Activated CD4-positive, alpha-beta memory T cell treated with anti-CD3 and anti-CD28 coated beads for 36 hours (primary cell): ENCODE measurements at regions not wholly inside any gene's neighbourhood (a gene's known extent, or its start where the extent isn't known, plus 50 kb on each side); places are given as distances from the start of the nearest gene placed in this dataset.
A peak's percentile ranks its signal among the peaks of the same experiment; 100 is the strongest.
"Not testable (repeated sequence)": the region's sequence is repeated elsewhere in the genome, so short reads cannot be mapped to it uniquely, and the experiment has no call there.

Experiments
- CTCF ChIA-PET: fragments of 350-600 bp; sonication (Branson Sonifier 250); formaldehyde crosslinking; loops from one replicate; lab custom pipeline; 2021; ENCODE audit warnings: antibody characterized with exemption, inconsistent platforms; lab: Charles Lee
- POLR2A ChIA-PET: fragments of 350-600 bp; sonication (Branson Sonifier 250); formaldehyde crosslinking; loops from one replicate; lab custom pipeline; 2021; ENCODE audit warnings: antibody characterized with exemption; lab: Charles Lee
- DNase-seq: peaks from one replicate; pipeline ENCODE4 v3.0.0-alpha.2; 2020
- H3K27ac Mint-ChIP-seq: one replicate; pipeline ENCODE4 v1.8.0; 2021; ENCODE audit warnings: mixed read lengths
- H3K27me3 Mint-ChIP-seq: one replicate; pipeline ENCODE4 v1.8.0; 2021; ENCODE audit warnings: mixed read lengths
- H3K36me3 Mint-ChIP-seq: one replicate; pipeline ENCODE4 v1.8.0; 2021; ENCODE audit warnings: mixed read lengths
- H3K4me1 Mint-ChIP-seq: one replicate; pipeline ENCODE4 v1.8.0; 2021; ENCODE audit warnings: low read depth, mixed read lengths
- H3K4me3 Mint-ChIP-seq: one replicate; pipeline ENCODE4 v1.8.0; 2021; ENCODE audit warnings: mild to moderate bottlenecking, mixed read lengths
- H3K9me3 Mint-ChIP-seq: one replicate; pipeline ENCODE4 v1.8.0; 2021; ENCODE audit warnings: mixed read lengths
- intact Hi-C: fragments of 100-400 bp; cut with micrococcal nuclease; formaldehyde crosslinking; loops from one replicate; pipeline ENCODE4 v1.15.1; 2023

- POLR2A ChIA-PET: no interaction called here
- DNase-seq: peak; percentile 31
- Mint-ChIP-seq H3K4me1 (no peaks in the 10 kb centered on the region), H3K4me3 (no peak overlapping the region), H3K9me3 (no peaks in the 10 kb centered on the region), H3K36me3 (no peaks in the 10 kb centered on the region), H3K27me3 (peaks cover 1% of the 10 kb centered on the region), H3K27ac (no peak overlapping the region)
- CTCF ChIA-PET: interaction anchor here (0.8 to 2.3 kb wide), 4 partner anchors 27 to 92 kb away, joined by 3 to 25 read pairs (median 3); no protein-coding TSS in a partner anchor
- intact Hi-C loops: loop anchor here (1.0 kb wide), 1 partner anchor 84 kb away; no protein-coding TSS in a partner anchor
These were observed 176.2 kb upstream of the CXorf66 start for GRCh38 chrX:140141444-140142029.

GRCh38 chrX:140138492-140138891, 173.2 kb upstream of the CXorf66 start:
- H3K27me3 Mint-ChIP-seq, intact Hi-C loops, H3K27ac Mint-ChIP-seq, POLR2A ChIA-PET, H3K36me3 Mint-ChIP-seq, H3K9me3 Mint-ChIP-seq, CTCF ChIA-PET, H3K4me3 Mint-ChIP-seq, DNase-seq, H3K4me1 Mint-ChIP-seq: not testable (repeated sequence)

- intact Hi-C loops, H3K9me3 Mint-ChIP-seq, H3K36me3 Mint-ChIP-seq, H3K27me3 Mint-ChIP-seq, H3K4me3 Mint-ChIP-seq, DNase-seq, H3K4me1 Mint-ChIP-seq, H3K27ac Mint-ChIP-seq, CTCF ChIA-PET, POLR2A ChIA-PET: not testable (repeated sequence)
These were observed 172.7 kb upstream of the CXorf66 start for GRCh38 chrX:140138065-140138464.

GRCh38 chrX:140132937-140133336, 167.6 kb upstream of the CXorf66 start:
- H3K27ac Mint-ChIP-seq: no peak overlapping the region
- no peaks in the 10 kb centered on the region for H3K27me3 Mint-ChIP-seq
- POLR2A ChIA-PET: no interaction called here
- H3K36me3 Mint-ChIP-seq: no peaks in the 10 kb centered on the region
- no peaks in the 10 kb centered on the region for H3K9me3 Mint-ChIP-seq
- no peak for DNase-seq
- no peak overlapping the region for H3K4me3 Mint-ChIP-seq
- CTCF ChIA-PET: no interaction called here
- intact Hi-C loops: no loop called here
- no peaks in the 10 kb centered on the region for H3K4me1 Mint-ChIP-seq

- POLR2A ChIA-PET: no interaction called here
- no peak overlapping the region for H3K4me3 Mint-ChIP-seq
These were observed 158.1 kb upstream of the CXorf66 start for GRCh38 chrX:140123446-140123845.

GRCh38 chrX:140114059-140114458, 148.7 kb upstream of the CXorf66 start:
- POLR2A ChIA-PET, DNase-seq, H3K36me3 Mint-ChIP-seq, H3K4me1 Mint-ChIP-seq, H3K27ac Mint-ChIP-seq, CTCF ChIA-PET, intact Hi-C loops, H3K9me3 Mint-ChIP-seq, H3K27me3 Mint-ChIP-seq, H3K4me3 Mint-ChIP-seq: not testable (repeated sequence)

More at GRCh38 chrX:140123446-140123845, 158.1 kb upstream of the CXorf66 start:
- Mint-ChIP-seq H3K36me3 (no peaks in the 10 kb centered on the region), H3K9me3 (no peaks in the 10 kb centered on the region), H3K27ac (no peak overlapping the region), H3K4me1 (no peaks in the 10 kb centered on the region), H3K27me3 (no peaks in the 10 kb centered on the region)
- CTCF ChIA-PET: no interaction called here
- intact Hi-C loops: no loop called here
- no peak for DNase-seq

GRCh38 chrX:140110081-140110650, 144.8 kb upstream of the CXorf66 start:
- no peak for DNase-seq
- no peaks in the 10 kb centered on the region for H3K9me3 Mint-ChIP-seq
- CTCF ChIA-PET: interaction anchor here (0.6 kb wide), 1 partner anchor 652 kb away, joined by 3 read pairs; no protein-coding TSS in a partner anchor
- H3K27ac Mint-ChIP-seq: no peak overlapping the region
- no peaks in the 10 kb centered on the region for H3K36me3 Mint-ChIP-seq
- H3K4me1 Mint-ChIP-seq: no peaks in the 10 kb centered on the region
- no peak overlapping the region for H3K4me3 Mint-ChIP-seq
- POLR2A ChIA-PET: no interaction called here
- intact Hi-C loops: no loop called here
- H3K27me3 Mint-ChIP-seq: peaks cover 1% of the 10 kb centered on the region

GRCh38 chrX:140104760-140105159, 139.4 kb upstream of the CXorf66 start:
- no peak for DNase-seq
- H3K27me3 Mint-ChIP-seq: no peaks in the 10 kb centered on the region
- H3K9me3 Mint-ChIP-seq: no peaks in the 10 kb centered on the region
- H3K4me3 Mint-ChIP-seq: no peak overlapping the region
- H3K4me1 Mint-ChIP-seq: no peaks in the 10 kb centered on the region
- no peak overlapping the region for H3K27ac Mint-ChIP-seq
- intact Hi-C loops: no loop called here
- CTCF ChIA-PET: no interaction called here
- POLR2A ChIA-PET: no interaction called here
- H3K36me3 Mint-ChIP-seq: no peaks in the 10 kb centered on the region

- Mint-ChIP-seq H3K27me3 (peaks cover 2% of the 10 kb centered on the region), H3K4me1 (no peaks in the 10 kb centered on the region), H3K4me3 (no peak overlapping the region), H3K27ac (no peak overlapping the region), H3K36me3 (no peaks in the 10 kb centered on the region), H3K9me3 (no peaks in the 10 kb centered on the region)
- intact Hi-C loops: no loop called here
- ChIA-PET CTCF (no interaction called here), POLR2A (no interaction called here)
- DNase-seq: no peak
These were observed 133.9 kb upstream of the CXorf66 start for GRCh38 chrX:140099221-140099620.

- Mint-ChIP-seq H3K36me3 (no peaks in the 10 kb centered on the region), H3K9me3 (no peaks in the 10 kb centered on the region), H3K4me1 (no peaks in the 10 kb centered on the region), H3K4me3 (peak overlapping the region; percentile 35), H3K27me3 (peaks cover 11% of the 10 kb centered on the region), H3K27ac (no peak overlapping the region)
- intact Hi-C loops: no loop called here
- ChIA-PET POLR2A (no interaction called here), CTCF (no interaction called here)
- no peak for DNase-seq
These were observed 126.8 kb upstream of the CXorf66 start for GRCh38 chrX:140092121-140092520.

GRCh38 chrX:140091125-140091886, 126.0 kb upstream of the CXorf66 start:
- no peaks in the 10 kb centered on the region for H3K4me1 Mint-ChIP-seq
- DNase-seq: peak; percentile 43
- H3K4me3 Mint-ChIP-seq: peak overlapping the region; percentile 35
- CTCF ChIA-PET: interaction anchor here (0.9 kb wide), 1 partner anchor 30 kb away, joined by 3 read pairs; no protein-coding TSS in a partner anchor
- no peak overlapping the region for H3K27ac Mint-ChIP-seq
- H3K27me3 Mint-ChIP-seq: peaks cover 8% of the 10 kb centered on the region
- POLR2A ChIA-PET: no interaction called here
- H3K36me3 Mint-ChIP-seq: no peaks in the 10 kb centered on the region
- no peaks in the 10 kb centered on the region for H3K9me3 Mint-ChIP-seq
- intact Hi-C loops: no loop called here

GRCh38 chrX:140090800-140091124, 125.4 kb upstream of the CXorf66 start:
- no peaks in the 10 kb centered on the region for H3K36me3 Mint-ChIP-seq
- intact Hi-C loops: no loop called here
- no peak overlapping the region for H3K27ac Mint-ChIP-seq
- ChIA-PET POLR2A (no interaction called here), CTCF (interaction anchor here (0.9 kb wide), 1 partner anchor 29 kb away, joined by 3 read pairs; no protein-coding TSS in a partner anchor)
- H3K4me1 Mint-ChIP-seq: no peaks in the 10 kb centered on the region
- H3K4me3 Mint-ChIP-seq: peak overlapping the region; percentile 29
- DNase-seq: no peak
- H3K9me3 Mint-ChIP-seq: no peaks in the 10 kb centered on the region
- peaks cover 8% of the 10 kb centered on the region for H3K27me3 Mint-ChIP-seq
